NCI-H2107 treated with DMSO at 0.1 percent for 48 hours (cell line): ENCODE measurements at regions not wholly inside any gene's neighbourhood (a gene's known extent, or its start where the extent isn't known, plus 50 kb on each side); places are given as distances from the start of the nearest gene placed in this dataset.

Source experiments
- DNase-seq: peaks from one replicate; lab custom pipeline; 2025; ENCODE audit not compliant: unreplicated experiment; lab: John Stamatoyannopoulos, UW

DNA sequence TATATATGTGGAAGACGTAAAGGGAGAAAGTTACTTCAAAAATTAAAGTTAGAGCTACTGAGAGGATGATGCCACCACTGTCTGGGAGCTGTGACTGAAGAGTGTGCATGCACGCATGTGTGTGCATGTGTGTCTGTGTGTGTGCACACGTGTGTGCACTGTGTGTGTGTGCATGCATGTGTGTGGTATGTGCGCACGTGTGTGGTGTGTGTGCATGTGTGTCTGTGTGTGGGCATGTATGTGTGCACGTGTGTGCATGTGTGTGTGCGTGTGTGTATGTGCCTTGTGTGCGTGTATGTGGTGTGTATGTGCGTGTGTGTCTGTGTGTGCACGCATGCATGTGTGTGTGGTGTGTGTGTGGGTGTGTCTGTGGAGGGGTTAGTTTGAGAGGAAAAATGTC, 473.4 kb downstream of the CMPK2 start:
- DNase-seq: no peak

DNA sequence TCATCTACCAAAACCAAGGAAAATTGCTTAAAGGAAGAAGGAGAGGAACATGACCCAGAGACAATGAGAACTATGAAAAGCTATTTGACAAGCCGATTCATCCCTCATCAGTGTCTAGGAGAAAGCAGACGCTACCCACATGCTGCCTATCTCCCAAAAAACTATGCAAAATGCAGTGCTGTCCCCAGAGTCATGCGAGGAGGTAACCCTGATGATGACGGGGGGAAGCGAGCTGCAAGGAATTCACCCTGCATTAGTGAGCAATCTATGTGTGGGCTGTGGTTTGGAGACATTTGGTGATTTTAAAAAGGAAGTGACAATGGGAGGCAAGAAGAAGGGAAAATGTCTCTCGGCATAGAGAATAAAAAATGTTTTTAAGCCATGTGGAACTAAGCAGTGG, 472.7 kb downstream of the CMPK2 start:
- DNase-seq: no peak

DNA sequence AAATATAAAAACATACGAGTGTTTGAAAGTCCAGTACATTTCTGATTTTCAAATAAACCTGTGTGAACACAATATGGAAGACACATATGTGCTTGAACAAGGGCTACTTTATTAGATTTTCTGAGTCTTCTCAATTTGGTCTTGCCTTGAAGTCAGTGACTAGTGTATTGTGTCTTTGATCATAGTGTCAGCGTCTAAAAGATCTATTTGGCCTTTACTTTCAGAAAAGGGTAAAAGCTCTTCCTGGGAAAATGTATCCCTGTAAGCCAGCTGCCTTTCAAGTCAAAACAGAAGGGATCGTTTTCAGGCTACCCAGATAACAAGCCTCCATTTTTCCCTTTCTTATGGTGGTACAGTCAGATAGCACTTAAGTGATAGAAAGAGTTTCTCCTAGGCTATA, 471.9 kb downstream of the CMPK2 start:
- peak; percentile 1 for DNase-seq

DNA sequence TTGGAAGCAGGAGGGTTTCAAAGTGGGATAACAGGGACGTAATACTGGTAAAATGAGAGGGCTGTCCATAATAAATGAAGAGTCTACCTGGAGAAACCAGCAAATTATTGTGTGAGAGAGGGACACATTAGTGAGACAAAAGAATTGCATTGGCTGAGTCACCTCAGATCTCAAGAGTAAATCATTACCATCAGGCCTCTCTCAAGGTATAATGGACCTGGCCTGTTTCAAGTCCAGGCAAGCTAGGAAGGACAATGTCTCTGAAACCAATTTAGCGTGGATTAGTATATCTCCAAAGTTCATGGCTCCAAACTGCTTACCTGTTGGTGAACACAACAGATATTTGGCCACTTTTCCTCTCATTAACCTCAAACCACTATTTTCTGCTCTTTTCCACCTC, 471.4 kb downstream of the CMPK2 start:
- DNase-seq: no peak

DNA sequence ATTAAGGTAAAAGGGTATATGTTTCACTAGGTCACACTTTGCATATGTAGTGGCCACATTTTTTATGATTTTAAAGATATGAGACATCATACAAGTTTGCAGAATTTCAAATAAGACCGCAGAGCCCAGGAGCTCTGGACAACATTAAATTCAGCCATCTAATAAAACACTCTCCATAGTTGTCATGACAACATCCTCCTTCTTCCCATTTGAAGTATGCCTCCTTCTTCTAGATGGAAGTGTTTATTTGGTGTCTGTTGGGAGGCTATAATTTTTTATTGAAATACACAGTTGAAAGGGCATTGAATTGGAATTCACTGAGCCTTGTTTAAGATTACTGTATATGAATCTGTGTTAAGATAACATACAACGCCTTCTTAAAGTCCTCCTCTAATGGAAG, 467.3 kb downstream of the CMPK2 start:
- no peak for DNase-seq

DNA sequence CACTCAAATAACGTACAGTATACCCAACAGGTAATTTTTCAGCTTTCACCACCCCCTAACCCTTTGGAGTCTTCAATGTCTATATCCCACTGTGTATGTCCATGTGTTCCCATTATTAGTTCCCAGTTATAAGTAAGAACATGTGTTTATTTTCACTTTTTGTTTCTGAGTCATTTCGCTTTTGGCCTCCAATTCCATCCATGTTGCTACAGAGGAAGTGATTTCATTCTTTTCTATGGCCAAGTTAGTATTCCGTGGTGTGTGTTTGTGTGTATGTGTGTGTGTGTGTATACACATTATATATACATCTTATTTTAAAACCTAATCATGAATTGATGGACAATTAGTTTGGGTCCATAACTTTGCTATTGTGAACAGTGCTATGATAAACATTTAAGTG, 464.4 kb downstream of the CMPK2 start:
- no peak for DNase-seq

DNA sequence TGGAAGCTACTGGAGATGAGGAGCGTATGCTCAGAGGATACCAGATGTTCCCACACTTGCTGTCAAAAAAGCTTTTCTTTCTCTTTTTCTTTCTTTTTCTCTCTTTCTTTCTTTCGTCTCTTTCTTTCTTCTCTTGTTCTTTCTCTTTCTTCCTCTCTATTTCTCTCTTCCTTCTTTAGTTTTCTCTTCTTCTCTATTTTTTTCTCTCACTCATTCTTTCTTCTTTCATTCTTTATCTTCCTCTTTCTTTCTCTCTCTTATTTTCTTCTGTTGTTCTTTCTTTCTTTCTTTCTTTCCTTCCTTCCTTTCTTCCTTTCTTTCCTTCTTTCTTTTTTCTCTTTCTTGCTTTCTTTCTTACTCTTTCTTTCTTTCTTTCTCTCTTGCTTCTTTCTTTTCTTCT, 457.6 kb downstream of the CMPK2 start:
- DNase-seq: no peak

DNA sequence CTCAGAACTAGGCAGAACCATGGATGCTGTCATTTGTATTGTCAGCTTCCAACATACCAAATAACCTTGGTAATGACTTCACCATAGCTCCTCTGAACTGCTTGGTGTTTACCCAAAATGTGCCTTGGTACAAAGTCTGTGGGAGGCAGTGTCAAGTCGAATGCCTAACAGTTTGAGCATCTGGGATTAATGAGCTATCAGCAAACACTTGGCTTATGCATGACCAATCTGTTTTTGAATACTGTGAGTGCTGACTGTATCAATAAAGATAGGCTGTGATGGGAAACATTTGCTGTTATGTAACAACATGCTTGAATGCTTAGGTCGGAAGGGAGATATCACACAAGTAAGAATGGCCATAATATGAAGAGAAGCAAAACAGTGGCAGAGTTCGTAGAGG, 455.4 kb downstream of the CMPK2 start:
- no peak for DNase-seq

DNA sequence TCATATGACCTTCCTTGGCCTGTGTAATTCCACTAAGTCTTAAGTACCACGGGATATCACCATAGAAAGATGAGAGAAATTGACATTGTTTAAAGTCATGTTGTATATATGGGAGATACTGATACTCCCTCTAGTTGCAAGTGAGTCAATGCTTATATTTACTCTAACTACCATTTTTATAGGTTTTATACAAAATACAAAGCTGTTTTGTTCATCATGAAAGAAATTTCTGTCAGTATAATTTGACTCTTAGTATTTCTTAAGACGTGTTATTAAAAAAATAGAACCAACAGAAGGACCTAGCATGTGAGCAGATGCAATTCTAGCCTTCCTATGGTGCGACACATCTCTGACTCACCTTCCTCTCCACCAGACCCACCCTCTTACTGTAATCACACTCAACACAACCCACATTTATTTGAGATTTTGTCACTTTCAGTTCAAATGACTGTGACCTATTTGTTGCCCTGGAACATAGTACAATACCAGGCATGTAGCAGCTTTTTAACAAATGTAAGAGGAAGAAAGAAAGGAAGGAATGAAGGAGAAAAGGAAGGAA, 453.1 kb downstream of the CMPK2 start:
- DNase-seq: no peak

DNA sequence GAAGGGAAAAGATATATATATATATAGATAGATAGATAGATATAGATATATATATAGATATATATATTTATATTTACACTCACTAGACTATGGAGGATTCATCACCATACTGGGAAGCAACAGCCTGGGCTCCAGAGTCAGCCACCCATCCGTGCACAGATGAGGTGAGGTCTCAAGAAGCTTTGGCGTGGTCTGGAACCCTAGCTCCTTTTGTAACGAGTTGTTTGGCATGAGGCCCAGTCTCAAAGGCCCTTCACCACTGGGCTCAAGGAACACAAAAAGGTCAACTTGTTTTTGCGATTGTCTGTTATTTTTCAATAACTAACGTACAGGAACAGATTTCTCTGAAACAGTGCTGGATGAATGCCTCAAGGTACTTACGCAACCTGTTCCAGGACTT, 448.7 kb downstream of the CMPK2 start:
- DNase-seq: no peak

DNA sequence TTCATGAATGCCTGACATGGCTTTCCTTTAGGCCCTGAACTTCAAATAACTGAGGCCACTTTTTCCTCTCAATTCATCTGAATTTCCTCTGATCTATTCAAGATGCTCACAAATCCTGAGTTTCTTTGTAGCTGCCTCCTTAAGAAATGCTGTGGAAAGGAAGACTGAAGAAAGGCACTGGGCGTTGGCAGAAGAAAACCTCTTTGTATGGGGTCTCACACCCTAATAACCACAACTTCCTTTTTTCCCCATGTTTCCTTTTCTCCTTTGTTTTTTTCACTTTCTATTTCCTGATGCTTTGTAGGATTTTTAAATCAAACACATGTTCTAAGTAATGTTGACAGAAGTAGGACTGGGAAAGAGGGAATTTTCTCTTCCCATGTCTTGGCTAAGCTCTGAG, 447.4 kb downstream of the CMPK2 start:
- no peak for DNase-seq

DNA sequence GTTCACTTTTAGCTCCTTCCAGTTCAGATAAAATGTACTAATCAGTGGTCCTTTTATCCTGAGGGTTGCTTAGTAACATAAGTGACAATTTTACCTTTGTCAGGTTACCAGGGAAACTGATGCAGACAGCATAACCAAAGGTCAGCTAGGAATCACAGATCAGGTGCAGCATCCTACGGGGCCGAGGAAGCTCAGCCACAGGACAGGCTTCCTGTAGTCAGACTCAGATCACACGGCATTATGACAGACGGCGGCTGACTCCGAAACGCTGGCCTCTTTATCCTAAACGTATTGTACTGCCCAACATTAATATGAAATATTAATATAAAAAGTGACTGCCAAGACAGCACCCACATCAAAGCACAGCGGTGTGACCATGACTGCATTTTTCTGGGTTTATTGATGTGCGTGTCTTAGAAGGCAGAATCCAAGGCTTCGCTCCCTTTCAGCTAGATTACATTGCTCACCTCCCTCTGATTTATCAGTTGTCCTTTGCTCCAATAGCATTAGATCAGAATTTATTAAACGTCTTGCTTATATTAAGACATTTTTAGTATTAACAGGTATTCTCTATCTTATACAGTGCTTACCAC, 444.5 kb downstream of the CMPK2 start:
- no peak for DNase-seq

DNA sequence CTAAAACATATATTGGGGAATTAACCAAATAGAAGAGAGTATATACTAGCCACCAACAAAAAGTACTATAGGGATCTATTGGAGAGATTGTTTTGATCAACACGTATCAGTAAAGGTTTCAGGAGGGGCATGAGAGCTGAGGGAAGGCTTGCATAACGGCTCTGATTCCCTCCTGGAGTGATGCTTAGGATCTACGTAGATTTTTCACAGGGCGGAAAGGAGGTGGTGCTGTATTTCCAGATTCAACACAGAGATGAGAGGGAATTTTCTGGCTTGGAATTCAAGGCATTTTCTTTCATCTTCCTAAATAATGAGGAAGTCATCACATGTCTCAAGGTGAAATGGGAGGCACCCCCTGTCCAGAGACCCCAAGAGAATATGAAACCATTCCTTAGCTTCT, 443.8 kb downstream of the CMPK2 start:
- no peak for DNase-seq

DNA sequence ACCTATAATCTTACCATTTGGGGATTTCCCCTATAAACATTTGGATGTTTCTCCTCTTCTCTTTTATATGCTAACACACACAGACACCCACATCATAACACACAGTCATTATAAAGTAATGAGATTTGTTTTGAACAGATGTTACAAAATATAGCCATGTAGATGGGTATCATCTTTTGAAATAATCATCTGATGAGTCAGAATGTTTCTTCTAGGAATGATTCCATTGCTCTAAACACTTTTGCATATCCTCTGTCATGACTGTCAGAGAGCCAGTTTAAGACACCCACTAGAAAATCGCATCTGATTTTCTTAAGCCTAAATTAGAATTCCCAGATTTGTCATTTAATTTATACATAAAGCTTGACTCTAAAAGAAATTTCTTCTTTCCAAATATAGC, 442.6 kb downstream of the CMPK2 start:
- DNase-seq: no peak

DNA sequence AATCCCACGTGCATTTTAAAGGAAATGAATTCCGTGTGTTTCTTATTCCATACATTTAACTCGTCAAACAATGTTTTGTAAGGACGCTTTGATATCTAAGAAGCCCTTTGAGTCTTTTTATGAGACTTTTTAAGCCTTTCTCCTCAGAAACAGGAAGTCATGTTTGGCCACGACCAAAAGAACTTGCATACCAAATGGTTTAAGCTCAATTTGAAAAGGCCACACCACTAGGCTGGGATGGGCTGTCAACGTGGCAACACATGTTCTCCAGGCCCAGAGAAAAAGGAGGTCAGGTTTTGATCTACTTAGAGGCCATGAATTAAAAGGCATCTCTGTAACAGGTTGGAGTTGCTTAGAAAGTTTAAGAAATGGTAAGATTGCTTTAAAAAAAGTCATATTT, 441.8 kb downstream of the CMPK2 start:
- no peak for DNase-seq

DNA sequence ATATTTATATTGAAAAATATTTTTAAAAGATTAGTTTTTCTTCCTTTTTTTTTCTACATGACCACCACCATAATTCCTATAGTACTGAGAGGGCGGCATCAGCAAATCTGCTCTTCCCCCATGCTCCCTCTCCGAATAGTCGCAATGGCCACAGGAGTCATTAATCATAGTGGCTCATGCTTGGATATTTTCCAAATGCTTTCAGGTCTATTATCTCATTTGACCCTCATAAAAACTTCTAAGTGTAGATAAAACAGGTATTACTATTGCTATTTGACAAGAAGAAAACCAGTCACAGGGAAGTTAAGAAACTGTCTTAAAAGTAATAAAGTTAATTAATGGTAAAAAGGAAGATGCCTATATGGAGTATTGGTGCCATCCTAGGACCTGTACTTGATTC, 440.7 kb downstream of the CMPK2 start:
- no peak for DNase-seq

DNA sequence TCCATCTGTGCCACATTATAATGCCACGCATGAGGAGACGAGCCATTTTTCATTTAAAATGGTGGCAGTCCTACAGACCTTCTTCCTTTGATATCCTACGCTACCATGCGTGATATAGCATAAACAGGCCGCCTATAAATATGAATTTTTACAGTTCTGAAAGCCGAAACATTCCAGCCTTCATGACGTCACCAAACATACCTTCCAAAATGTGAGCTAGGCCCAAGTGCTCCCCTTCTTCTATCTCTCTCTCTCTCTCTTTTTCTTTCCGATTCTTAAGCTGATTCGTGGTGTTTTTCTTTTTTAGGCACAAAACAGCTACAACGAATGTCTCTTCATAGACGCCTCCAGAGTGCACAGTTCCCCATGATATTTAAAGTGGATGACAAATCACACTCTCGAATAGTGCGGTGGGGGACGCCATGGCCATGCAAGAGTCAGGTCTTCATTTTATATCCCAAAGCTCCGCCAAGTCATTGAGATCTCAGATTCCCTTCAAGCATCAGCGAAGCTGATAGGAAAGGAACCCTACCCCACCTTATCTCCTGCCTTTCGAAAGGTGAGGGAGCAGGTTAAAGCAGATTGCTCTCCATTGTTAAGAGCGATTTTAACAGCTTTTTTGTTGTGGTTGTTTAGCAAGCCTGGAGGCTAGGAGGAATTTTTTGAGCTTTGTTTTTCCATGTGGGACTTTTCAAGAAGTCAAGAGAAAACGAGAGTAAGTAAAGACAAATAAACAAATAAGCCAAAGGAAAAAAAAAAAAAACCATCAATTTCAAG, 436.3 kb downstream of the CMPK2 start:
- DNase-seq: no peak

DNA sequence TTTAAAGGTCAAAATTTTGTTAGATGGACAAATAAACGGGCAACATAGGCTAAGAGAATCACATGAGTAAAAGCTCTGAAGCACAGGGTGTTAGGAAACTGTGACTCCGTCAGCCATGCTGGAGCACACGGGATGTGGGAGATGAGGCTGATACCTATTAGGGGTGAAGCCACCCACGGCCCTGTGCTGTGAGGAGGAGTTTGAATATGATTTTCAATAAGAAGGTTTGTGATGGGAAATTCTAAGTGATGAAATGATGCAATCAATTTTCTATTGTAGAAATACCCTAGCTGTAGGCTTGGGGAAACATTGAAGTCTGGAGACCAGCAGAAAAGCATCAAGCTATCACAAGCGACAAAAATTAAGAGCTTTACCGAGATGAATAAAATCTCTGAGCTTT, 431.3 kb downstream of the CMPK2 start:
- no peak for DNase-seq

DNA sequence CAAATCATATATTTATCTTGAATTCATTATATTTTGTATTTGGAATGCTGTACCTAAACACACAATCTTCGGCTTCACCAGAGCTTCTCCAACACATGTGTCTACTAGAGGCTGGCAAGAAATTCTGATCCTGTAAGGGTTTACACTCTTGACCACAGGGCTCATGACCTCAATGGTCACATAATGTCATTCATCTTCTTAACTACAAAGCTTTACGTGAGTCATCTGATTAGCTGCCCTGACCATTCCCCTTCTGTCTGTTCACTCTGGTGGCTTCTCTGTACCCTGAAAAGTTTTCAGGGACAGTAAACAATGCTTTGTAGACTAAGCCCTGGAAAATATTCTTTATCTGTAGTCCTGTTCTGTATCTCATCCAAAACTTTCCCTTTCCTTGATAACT, 423.9 kb downstream of the CMPK2 start:
- no peak for DNase-seq

DNA sequence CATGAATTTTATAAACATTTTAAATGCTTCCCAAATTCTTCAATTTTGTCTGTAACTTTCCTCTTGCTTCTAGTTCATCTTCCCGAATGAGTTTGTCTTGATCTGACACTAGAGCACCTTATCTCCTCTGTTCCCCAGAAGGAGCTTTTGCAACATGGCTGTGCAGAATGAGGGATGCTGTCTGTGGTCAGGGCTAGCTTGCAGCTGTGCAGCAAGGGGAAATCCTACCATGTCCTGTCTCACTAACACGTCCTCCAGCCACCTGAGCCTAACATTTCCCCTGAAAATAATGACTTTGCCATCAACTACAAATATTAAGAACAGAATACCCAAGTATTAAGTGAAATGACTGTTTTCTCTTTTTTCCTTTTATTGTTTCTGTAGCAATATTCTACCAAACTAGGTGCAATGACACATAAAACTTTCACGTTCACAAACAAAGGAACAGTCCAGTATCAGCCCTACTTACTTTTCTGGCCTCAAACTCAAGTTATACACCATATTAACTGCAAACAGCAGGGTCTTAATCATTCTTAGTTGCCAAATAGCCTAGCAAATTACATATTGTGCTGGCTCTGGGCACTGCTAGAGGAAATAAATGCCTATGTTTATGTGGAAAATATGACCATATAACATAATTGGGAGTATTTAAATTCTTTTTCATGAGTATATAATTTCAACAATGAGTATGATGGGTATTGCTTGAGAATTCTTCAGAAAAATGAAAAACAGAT, 423.3 kb downstream of the CMPK2 start:
- no peak for DNase-seq

DNA sequence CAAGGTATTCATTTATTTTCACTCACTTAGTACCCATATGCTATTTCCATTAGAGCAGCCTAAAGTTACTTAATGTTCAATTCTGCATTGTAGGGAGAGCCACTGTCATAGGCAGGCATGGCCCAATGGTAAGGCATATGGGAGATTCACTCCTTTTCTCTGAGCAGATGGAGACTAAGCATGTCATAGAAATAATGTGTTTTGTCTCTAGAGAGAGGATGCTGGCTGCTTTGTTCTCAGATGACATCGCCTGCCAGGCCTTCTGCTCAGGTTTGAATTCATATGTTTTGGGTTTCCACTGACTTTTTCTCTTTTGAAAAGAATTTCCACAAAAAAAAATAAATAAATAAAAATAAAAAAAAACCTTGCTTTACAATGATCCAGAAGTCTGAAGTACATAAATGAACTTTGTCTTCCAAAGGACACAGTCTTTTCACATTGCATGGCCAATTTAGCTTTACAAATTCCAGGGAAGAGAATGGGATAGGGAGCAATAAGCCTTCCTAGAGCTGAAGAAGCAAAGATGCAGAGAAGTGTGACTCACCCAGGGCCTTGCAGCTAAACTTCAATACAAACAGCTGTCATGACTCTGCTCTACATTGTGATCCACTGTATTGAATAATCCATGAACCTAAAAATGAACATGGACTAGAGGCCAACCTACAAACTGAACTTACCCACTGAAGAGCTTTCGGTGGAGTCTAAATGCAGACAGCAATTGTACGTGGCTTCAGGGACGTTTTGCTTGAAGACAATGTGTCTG, 422.5 kb downstream of the CMPK2 start:
- no peak for DNase-seq
